Ramos (cell line): ENCODE measurements at regions not wholly inside any gene's neighbourhood (a gene's known extent, or its start where the extent isn't known, plus 50 kb on each side); places are given as distances from the start of the nearest gene placed in this dataset.

Source experiments
- in situ Hi-C: fragments of 300-500 bp; cut with MboI; formaldehyde crosslinking; loops from one replicate; pipeline ENCODE4 v1.14.3; 2022; ENCODE audit warnings: low sequenced_read_pairs; ENCODE audit not compliant: unreplicated experiment

GRCh38 chr2:238557936-238558335 lies 131.2 kb downstream of the ASB1 start:
- in situ Hi-C loops: no loop called here

GRCh38 chr2:238558456-238559099 lies 131.9 kb downstream of the ASB1 start:
- in situ Hi-C loops: no loop called here

GRCh38 chr2:238560234-238560633 lies 133.5 kb downstream of the ASB1 start:
- in situ Hi-C loops: no loop called here

- in situ Hi-C loops: no loop called here
These were observed 134.5 kb downstream of the ASB1 start for GRCh38 chr2:238561230-238561629.

GRCh38 chr2:238562446-238562845 lies 135.7 kb downstream of the ASB1 start:
- in situ Hi-C loops: no loop called here

- in situ Hi-C loops: no loop called here
These were observed 136.8 kb downstream of the ASB1 start for GRCh38 chr2:238563551-238563950.

- in situ Hi-C loops: no loop called here
These were observed 137.7 kb downstream of the ASB1 start for GRCh38 chr2:238564286-238564920.

- in situ Hi-C loops: no loop called here
These were observed 138.3 kb downstream of the ASB1 start for GRCh38 chr2:238565031-238565430.

GRCh38 chr2:238566001-238566645 lies 139.4 kb downstream of the ASB1 start:
- in situ Hi-C loops: no loop called here

GRCh38 chr2:238567067-238567855 lies 140.5 kb downstream of the ASB1 start:
- in situ Hi-C loops: no loop called here

GRCh38 chr2:238567996-238568395 lies 141.3 kb downstream of the ASB1 start:
- in situ Hi-C loops: no loop called here

GRCh38 chr2:238568455-238569440 lies 142.0 kb downstream of the ASB1 start:
- in situ Hi-C loops: no loop called here

- in situ Hi-C loops: no loop called here
These were observed 142.9 kb downstream of the ASB1 start for GRCh38 chr2:238569507-238570195.

GRCh38 chr2:238570391-238570790 lies 143.7 kb downstream of the ASB1 start:
- in situ Hi-C loops: no loop called here

- in situ Hi-C loops: no loop called here
These were observed 144.2 kb downstream of the ASB1 start for GRCh38 chr2:238570926-238571325.

GRCh38 chr2:238571661-238572372 lies 145.1 kb downstream of the ASB1 start:
- in situ Hi-C loops: no loop called here

- in situ Hi-C loops: no loop called here
These were observed 146.5 kb downstream of the ASB1 start for GRCh38 chr2:238573065-238573778.

- in situ Hi-C loops: no loop called here
These were observed 147.2 kb downstream of the ASB1 start for GRCh38 chr2:238573916-238574315.
